Ovary (tissue), 3 donors: ENCODE measurements at regions not wholly inside any gene's neighbourhood (a gene's known extent, or its start where the extent isn't known, plus 50 kb on each side); places are given as distances from the start of the nearest gene placed in this dataset.

Experiments
- EP300 ChIP-seq: sonication (generic); formaldehyde crosslinking; IDR thresholded peaks from one replicate; pipeline ENCODE4 v1.6.1; 2017; ENCODE audit warnings: antibody characterized with exemption
- POLR2A ChIP-seq: fragments of 450-650 bp; IDR thresholded peaks from one replicate; pipeline ENCODE4 v1.6.1; 2017; ENCODE audit warnings: antibody characterized with exemption, mild to moderate bottlenecking, moderate library complexity
- TF ChIP-seq, protein P1 (sequence below), 3 donors: fragments of 450-650 bp in 2 of 3; fragments of 200-600 bp in 1 of 3; IDR thresholded peaks; one replicate each; pipeline versions ENCODE4 v1.5.1 to v1.8.0; 2016 to 2022; ENCODE audit warnings: antibody characterized with exemption in 3 of 3, mild to moderate bottlenecking in 1 of 3
- donor health status: DM: no; HTN: no; CAD: no.

DNA sequence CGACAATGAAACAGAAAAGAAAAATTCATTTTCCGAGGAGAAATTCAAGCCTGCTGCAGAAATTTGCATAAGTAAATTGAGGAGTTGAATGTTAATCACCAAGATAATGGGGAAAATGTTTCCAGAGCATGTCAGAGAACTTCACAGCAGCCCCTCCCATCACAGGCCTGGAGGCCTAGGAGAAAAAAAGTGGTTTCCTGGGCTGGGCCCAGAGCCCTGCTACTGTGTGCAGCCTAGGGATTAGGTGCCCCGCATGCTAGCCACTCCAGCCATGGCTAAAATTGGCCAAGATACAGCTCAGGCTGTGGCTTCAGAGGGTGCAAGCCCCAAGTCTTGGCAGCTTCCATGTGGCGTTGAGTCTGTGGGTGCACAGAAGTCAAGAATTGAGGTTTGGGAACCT, 82.7 kb upstream of the EFNA5 start:
- TF ChIP-seq, protein P1, sequence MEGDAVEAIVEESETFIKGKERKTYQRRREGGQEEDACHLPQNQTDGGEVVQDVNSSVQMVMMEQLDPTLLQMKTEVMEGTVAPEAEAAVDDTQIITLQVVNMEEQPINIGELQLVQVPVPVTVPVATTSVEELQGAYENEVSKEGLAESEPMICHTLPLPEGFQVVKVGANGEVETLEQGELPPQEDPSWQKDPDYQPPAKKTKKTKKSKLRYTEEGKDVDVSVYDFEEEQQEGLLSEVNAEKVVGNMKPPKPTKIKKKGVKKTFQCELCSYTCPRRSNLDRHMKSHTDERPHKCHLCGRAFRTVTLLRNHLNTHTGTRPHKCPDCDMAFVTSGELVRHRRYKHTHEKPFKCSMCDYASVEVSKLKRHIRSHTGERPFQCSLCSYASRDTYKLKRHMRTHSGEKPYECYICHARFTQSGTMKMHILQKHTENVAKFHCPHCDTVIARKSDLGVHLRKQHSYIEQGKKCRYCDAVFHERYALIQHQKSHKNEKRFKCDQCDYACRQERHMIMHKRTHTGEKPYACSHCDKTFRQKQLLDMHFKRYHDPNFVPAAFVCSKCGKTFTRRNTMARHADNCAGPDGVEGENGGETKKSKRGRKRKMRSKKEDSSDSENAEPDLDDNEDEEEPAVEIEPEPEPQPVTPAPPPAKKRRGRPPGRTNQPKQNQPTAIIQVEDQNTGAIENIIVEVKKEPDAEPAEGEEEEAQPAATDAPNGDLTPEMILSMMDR (IDR thresholded peaks at IDR 0.05), result no peak
- TF ChIP-seq EP300 (no peak), POLR2A (no peak)
